Gastrocnemius medialis (tissue), 4 donors: ENCODE measurements at regions not wholly inside any gene's neighbourhood (a gene's known extent, or its start where the extent isn't known, plus 50 kb on each side); places are given as distances from the start of the nearest gene placed in this dataset.
A peak's percentile ranks its signal among the peaks of the same experiment; 100 is the strongest.

Experiments used
- ATAC-seq, 2 donors: fragments of 150-250 bp; one replicate each; pipeline ENCODE4 v1.9.1; 2016
- DNase-seq, 2 donors: peaks; one replicate each; pipeline ENCODE4 v3.0.0-alpha.2; 2019
- H3K27ac ChIP-seq, 4 donors: fragments of 200-600 bp; sonication (generic); 1 replicate in 1 of 4; 2 replicates in 3 of 4; pipeline ENCODE4 v1.5.1; 2016 to 2018; ENCODE audit warnings: mild to moderate bottlenecking in 2 of 4, moderate library complexity in 1 of 4
- H3K27me3 ChIP-seq, 3 donors: fragments of 200-600 bp; sonication (generic) in 2 of 3; 1 replicate in 1 of 3; 2 replicates in 2 of 3; pipeline versions ENCODE4 v1.5.1 to v1.6.0; 2016 to 2019; ENCODE audit warnings: mild to moderate bottlenecking in 1 of 3, moderate library complexity in 1 of 3
- H3K36me3 ChIP-seq, 2 donors: fragments of 200-600 bp; sonication (generic) in 1 of 2; one replicate each; pipeline ENCODE4 v1.5.1; 2017 to 2018
- H3K4me1 ChIP-seq, 2 donors: fragments of 200-600 bp; sonication (generic) in 1 of 2; one replicate each; pipeline ENCODE4 v1.5.1; 2016 to 2017; ENCODE audit warnings: mild to moderate bottlenecking in 2 of 2
- H3K4me3 ChIP-seq, 4 donors: fragments of 200-600 bp; sonication (generic) in 3 of 4; 1 replicate in 1 of 4; 2 replicates in 3 of 4; pipeline ENCODE4 v1.5.1; 2016 to 2019; ENCODE audit warnings: mild to moderate bottlenecking in 2 of 4
- H3K9me3 ChIP-seq, 3 donors: fragments of 200-600 bp; sonication (generic) in 2 of 3; 1 replicate in 1 of 3; 2 replicates in 2 of 3; pipeline ENCODE4 v1.5.1; 2016 to 2019
- POLR2A ChIP-seq, 2 donors: fragments of 450-650 bp; IDR thresholded peaks; one replicate each; pipeline ENCODE4 v1.6.1; 2017; ENCODE audit warnings: antibody characterized with exemption in 2 of 2, mild to moderate bottlenecking in 2 of 2, moderate library complexity in 2 of 2
- in situ Hi-C, 4 donors: fragments of 200-750 bp; cut with MboI; loops; one replicate each; pipeline versions ENCODE4 v1.15.0 to v1.8.0; 2017; ENCODE audit warnings: low sequenced_read_pairs in 4 of 4
- intact Hi-C: fragments of 100-400 bp; cut with DNase I; formaldehyde crosslinking; loops from one replicate; pipeline ENCODE4 v1.15.1; 2023; ENCODE audit warnings: low total_unique reads
- TF ChIP-seq, protein P1 (sequence below), 5 experiments: fragments of 450-650 bp in 3 of 5; fragments of 200-600 bp in 2 of 5; sonication (generic) in 2 of 5; IDR thresholded peaks in 4 of 5; conservative IDR thresholded peaks in 1 of 5; 1 replicate in 4 of 5; 2 replicates in 1 of 5; pipeline ENCODE4 v1.5.1; 2016 to 2019; ENCODE audit warnings: antibody characterized with exemption in 5 of 5, mild to moderate bottlenecking in 3 of 5, moderate library complexity in 3 of 5

DNA sequence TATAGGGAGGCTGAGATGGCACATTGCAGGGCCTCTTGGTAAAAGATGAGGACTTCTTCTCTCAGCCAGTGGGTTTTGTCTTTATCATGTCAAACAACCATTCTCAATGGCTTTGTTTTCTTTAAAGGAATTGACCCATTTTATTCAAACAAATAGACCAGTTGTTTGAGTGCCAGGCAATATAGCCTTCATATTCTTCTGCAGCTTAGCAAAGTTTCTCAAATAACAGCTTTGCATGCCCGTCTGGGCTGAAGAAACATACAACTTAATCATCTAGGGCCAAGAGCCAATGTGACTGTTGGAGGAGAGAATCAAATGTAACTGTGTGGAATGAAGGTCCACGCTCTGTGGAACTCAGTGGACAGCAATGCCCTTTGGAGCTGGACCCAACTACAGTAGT lies 57.4 kb upstream of the ADRA1B start:
- Histone ChIP-seq H3K27me3 (no peaks in the 10 kb centered on the region), H3K4me1 (no peaks in the 10 kb centered on the region), H3K36me3 (no peaks in the 10 kb centered on the region), H3K9me3 (no peaks in the 10 kb centered on the region), H3K4me3 (no peak overlapping the region), H3K27ac (no peak overlapping the region)
- ATAC-seq, result no peak
- DNase-seq, result no peak
- intact Hi-C loops (no loop called here), in situ Hi-C loops (no loop called here)
- TF ChIP-seq POLR2A (IDR thresholded peaks at IDR 0.05), result no peak
- TF ChIP-seq, protein P1, sequence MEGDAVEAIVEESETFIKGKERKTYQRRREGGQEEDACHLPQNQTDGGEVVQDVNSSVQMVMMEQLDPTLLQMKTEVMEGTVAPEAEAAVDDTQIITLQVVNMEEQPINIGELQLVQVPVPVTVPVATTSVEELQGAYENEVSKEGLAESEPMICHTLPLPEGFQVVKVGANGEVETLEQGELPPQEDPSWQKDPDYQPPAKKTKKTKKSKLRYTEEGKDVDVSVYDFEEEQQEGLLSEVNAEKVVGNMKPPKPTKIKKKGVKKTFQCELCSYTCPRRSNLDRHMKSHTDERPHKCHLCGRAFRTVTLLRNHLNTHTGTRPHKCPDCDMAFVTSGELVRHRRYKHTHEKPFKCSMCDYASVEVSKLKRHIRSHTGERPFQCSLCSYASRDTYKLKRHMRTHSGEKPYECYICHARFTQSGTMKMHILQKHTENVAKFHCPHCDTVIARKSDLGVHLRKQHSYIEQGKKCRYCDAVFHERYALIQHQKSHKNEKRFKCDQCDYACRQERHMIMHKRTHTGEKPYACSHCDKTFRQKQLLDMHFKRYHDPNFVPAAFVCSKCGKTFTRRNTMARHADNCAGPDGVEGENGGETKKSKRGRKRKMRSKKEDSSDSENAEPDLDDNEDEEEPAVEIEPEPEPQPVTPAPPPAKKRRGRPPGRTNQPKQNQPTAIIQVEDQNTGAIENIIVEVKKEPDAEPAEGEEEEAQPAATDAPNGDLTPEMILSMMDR (IDR thresholded peaks at IDR 0.05 in 4 of 5, conservative IDR thresholded peaks at IDR 0.05 in 1 of 5), result no peak

DNA sequence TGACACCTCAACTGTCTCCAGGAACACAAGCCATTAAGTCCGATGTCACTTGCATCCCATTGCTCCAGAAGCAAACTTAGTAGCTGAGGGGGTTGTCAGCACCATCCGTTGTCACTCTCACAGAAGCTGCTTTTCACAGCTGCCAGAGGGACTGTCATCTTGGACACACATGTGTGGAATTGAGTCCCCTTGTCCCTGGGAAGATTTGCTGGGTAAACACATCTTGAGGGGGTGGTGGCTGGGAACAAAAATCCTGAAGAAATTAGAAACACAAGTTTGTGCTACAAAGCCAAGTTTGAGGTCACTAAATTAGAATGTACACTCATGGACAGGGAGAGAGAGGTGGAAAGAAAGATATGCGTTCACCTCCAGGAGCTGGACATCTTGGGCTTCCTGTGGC lies 55.2 kb upstream of the ADRA1B start:
- Histone ChIP-seq H3K36me3 (no peaks in the 10 kb centered on the region), H3K27ac (no peak overlapping the region), H3K27me3 (peaks cover 0 to 5% (median 0%) of the 10 kb centered on the region in 3 donors), H3K4me3 (no peak overlapping the region), H3K4me1 (no peaks in the 10 kb centered on the region), H3K9me3 (no peaks in the 10 kb centered on the region)
- in situ Hi-C loops (no loop called here), intact Hi-C loops (no loop called here)
- DNase-seq, result no peak
- ATAC-seq, result peak in 1 of 2 donors; percentile 50
- no peak for TF ChIP-seq POLR2A (IDR thresholded peaks at IDR 0.05)
- TF ChIP-seq, protein P1 (IDR thresholded peaks at IDR 0.05 in 4 of 5, conservative IDR thresholded peaks at IDR 0.05 in 1 of 5), result no peak

DNA sequence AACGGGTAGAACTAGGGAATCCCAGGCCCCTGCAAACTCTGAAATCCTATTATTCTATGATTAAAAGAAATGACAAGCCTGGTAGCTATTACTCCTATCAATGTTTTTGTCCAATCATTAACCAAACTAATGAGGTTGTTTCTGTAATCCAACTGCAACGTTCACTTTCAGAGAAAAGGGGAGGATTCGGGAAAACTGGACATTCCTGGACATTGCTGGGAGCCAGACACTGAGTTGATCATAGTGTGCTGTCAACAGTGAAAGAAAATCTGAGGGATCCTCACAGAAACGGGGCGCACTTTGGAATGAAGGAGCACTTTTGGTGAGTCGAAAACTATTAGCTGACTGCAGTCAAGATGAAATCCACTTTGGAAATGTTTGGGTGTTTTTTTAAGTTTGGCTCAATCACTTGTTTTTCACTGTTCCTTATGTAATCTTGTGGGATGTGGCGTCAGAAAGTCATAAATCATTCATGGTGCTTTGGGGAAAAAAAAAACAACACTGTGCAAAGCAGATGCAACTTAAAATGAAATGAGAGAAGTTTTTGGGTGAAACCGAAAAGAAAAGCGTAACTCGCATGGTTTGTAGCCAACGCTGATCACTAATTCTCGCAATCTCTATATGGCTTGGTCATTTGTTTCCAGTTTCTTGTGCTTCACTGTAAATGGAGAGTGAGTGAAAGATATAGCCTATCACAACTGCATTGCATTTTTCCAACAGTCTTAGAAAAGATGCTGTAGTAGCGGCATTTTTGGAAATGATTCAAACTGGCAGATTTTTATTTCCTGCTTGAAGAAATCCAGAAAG lies 51.2 kb upstream of the ADRA1B start:
- TF ChIP-seq POLR2A (IDR thresholded peaks at IDR 0.05), result no peak
- TF ChIP-seq, protein P1 (IDR thresholded peaks at IDR 0.05 in 4 of 5, conservative IDR thresholded peaks at IDR 0.05 in 1 of 5), result no peak
- Histone ChIP-seq H3K27ac (peak overlapping the region in 2 of 4 donors; percentile 5 to 47), H3K4me1 (no peaks in the 10 kb centered on the region), H3K27me3 (peaks cover 0 to 5% (median 0%) of the 10 kb centered on the region in 3 donors), H3K9me3 (no peaks in the 10 kb centered on the region), H3K36me3 (no peaks in the 10 kb centered on the region), H3K4me3 (peak overlapping the region in 1 of 4 donors; percentile 19)
- no peak for DNase-seq
- intact Hi-C loops (no loop called here), in situ Hi-C loops (no loop called here)
- ATAC-seq, result peak; percentile 51 to 63

DNA sequence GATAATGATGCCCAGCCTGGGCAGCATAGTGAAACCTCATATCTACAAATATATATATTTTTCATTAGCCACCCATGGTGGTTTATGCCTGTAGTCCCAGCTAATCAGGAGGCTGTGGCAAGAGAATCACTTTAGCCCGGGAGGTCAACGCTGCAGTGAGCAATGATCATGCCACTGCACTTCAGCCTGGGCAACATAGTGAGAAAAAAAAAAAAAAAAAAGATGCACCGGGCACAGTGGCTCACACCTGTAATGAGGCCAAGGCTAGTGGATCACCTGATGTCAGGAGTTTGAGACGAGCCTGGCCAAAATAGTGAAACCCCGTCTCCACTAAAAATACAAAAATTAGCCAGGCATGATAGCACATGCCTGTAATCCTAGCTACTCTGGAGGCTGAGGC lies 50.2 kb upstream of the ADRA1B start:
- no peak for DNase-seq
- Histone ChIP-seq H3K27ac (no peak overlapping the region), H3K27me3 (peaks cover 0 to 5% (median 0%) of the 10 kb centered on the region in 3 donors), H3K4me3 (no peak overlapping the region), H3K36me3 (no peaks in the 10 kb centered on the region), H3K9me3 (no peaks in the 10 kb centered on the region), H3K4me1 (no peaks in the 10 kb centered on the region)
- intact Hi-C loops (no loop called here), in situ Hi-C loops (no loop called here)
- TF ChIP-seq, protein P1 (IDR thresholded peaks at IDR 0.05 in 4 of 5, conservative IDR thresholded peaks at IDR 0.05 in 1 of 5), result no peak
- TF ChIP-seq POLR2A (IDR thresholded peaks at IDR 0.05), result no peak
- ATAC-seq, result no peak
